ENCODE measurements at regions not wholly inside any gene's neighbourhood (a gene's known extent, or its start where the extent isn't known, plus 50 kb on each side); places are given as distances from the start of the nearest gene placed in this dataset.

- DNase-seq (ENCODE audit: low read depth, low spot score), result no peak
- H3K36me3 ChIP-seq (ENCODE audit: control insufficient read depth in 2 of 2, extremely low read depth in 1 of 2, insufficient read depth in 2 of 2, low read length in 2 of 2), result no peaks in the 10 kb centered on the region
- no peak for FAIRE-seq
- H3K79me2 ChIP-seq (ENCODE audit: control insufficient read depth, insufficient read depth, low read length), result no peaks in the 10 kb centered on the region
- no peaks in the 10 kb centered on the region for H3K9me3 ChIP-seq (ENCODE audit: control insufficient read depth, low read depth, low read length)
- H3K4me1 ChIP-seq (ENCODE audit: control insufficient read depth, extremely low read depth, insufficient read depth, low read length), result no peaks in the 10 kb centered on the region
- no peak overlapping the region for H3K27ac ChIP-seq (ENCODE audit: control insufficient read depth, insufficient read depth, low read length)
- TF ChIP-seq EZH2 (IDR thresholded peaks at IDR 0.05; ENCODE audit: low read length), result no peak
- TF ChIP-seq CTCF (optimal IDR thresholded peaks at IDR 0.05 in 1 of 3, IDR thresholded peaks at IDR 0.05 in 1 of 3, conservative IDR thresholded peaks at IDR 0.05 in 1 of 3; ENCODE audit: extremely low read depth in 1 of 3, insufficient read depth in 2 of 3, low read length in 3 of 3), result no peak
- no peak overlapping the region for H2AFZ ChIP-seq (ENCODE audit: control insufficient read depth, low read length)
- H3K9ac ChIP-seq (ENCODE audit: control insufficient read depth, extremely low read depth, insufficient read depth, low read length), result no peak overlapping the region
- H3K4me2 ChIP-seq (ENCODE audit: control insufficient read depth, extremely low read depth, insufficient read depth, low read depth, low read length), result no peak overlapping the region
- H3K9me1 ChIP-seq (ENCODE audit: control insufficient read depth, extremely low read depth, insufficient read depth, low read length), result no peaks in the 10 kb centered on the region
- no peaks in the 10 kb centered on the region for H4K20me1 ChIP-seq (ENCODE audit: control insufficient read depth, extremely low read depth, insufficient read depth, low read length)
- no peak overlapping the region for H3K4me3 ChIP-seq (ENCODE audit: control insufficient read depth in 2 of 3, extremely low read depth in 1 of 3, insufficient read depth in 2 of 3, low read depth in 1 of 3, low read length in 3 of 3)
- no peaks in the 10 kb centered on the region for H3K27me3 ChIP-seq (ENCODE audit: control insufficient read depth, extremely low read depth, insufficient read depth, low read length)
- dilution Hi-C loops (cut with MboI; ENCODE audit: extremely low pct_ligation_motif_present, low sequenced_read_pairs), result no loop called here
These were observed 199.5 kb upstream of the PUDP start for GRCh38 chrX:7347465-7347864.

- H3K4me3 ChIP-seq (ENCODE audit: control insufficient read depth in 2 of 3, extremely low read depth in 1 of 3, insufficient read depth in 2 of 3, low read depth in 1 of 3, low read length in 3 of 3), result no peak overlapping the region
- FAIRE-seq, result no peak
- H3K79me2 ChIP-seq (ENCODE audit: control insufficient read depth, insufficient read depth, low read length), result no peaks in the 10 kb centered on the region
- H3K9me3 ChIP-seq (ENCODE audit: control insufficient read depth, low read depth, low read length), result no peaks in the 10 kb centered on the region
- no peaks in the 10 kb centered on the region for H3K27me3 ChIP-seq (ENCODE audit: control insufficient read depth, extremely low read depth, insufficient read depth, low read length)
- H4K20me1 ChIP-seq (ENCODE audit: control insufficient read depth, extremely low read depth, insufficient read depth, low read length), result no peaks in the 10 kb centered on the region
- H3K9me1 ChIP-seq (ENCODE audit: control insufficient read depth, extremely low read depth, insufficient read depth, low read length), result no peaks in the 10 kb centered on the region
- H3K27ac ChIP-seq (ENCODE audit: control insufficient read depth, insufficient read depth, low read length), result no peak overlapping the region
- dilution Hi-C loops (cut with MboI; ENCODE audit: extremely low pct_ligation_motif_present, low sequenced_read_pairs), result no loop called here
- H2AFZ ChIP-seq (ENCODE audit: control insufficient read depth, low read length), result no peak overlapping the region
- H3K9ac ChIP-seq (ENCODE audit: control insufficient read depth, extremely low read depth, insufficient read depth, low read length), result no peak overlapping the region
- DNase-seq (ENCODE audit: low read depth, low spot score), result no peak
- no peak overlapping the region for H3K4me2 ChIP-seq (ENCODE audit: control insufficient read depth, extremely low read depth, insufficient read depth, low read depth, low read length)
- H3K36me3 ChIP-seq (ENCODE audit: control insufficient read depth in 2 of 2, extremely low read depth in 1 of 2, insufficient read depth in 2 of 2, low read length in 2 of 2), result no peaks in the 10 kb centered on the region
- TF ChIP-seq CTCF (optimal IDR thresholded peaks at IDR 0.05 in 1 of 3, IDR thresholded peaks at IDR 0.05 in 1 of 3, conservative IDR thresholded peaks at IDR 0.05 in 1 of 3; ENCODE audit: extremely low read depth in 1 of 3, insufficient read depth in 2 of 3, low read length in 3 of 3) (no peak), EZH2 (IDR thresholded peaks at IDR 0.05; ENCODE audit: low read length) (no peak)
- no peaks in the 10 kb centered on the region for H3K4me1 ChIP-seq (ENCODE audit: control insufficient read depth, extremely low read depth, insufficient read depth, low read length)
These were observed 198.1 kb upstream of the PUDP start for GRCh38 chrX:7346021-7346420.

All from keratinocyte (primary cell).